Thymus (tissue), 11 donors: ENCODE measurements at regions not wholly inside any gene's neighbourhood (a gene's known extent, or its start where the extent isn't known, plus 50 kb on each side); places are given as distances from the start of the nearest gene placed in this dataset.

Source experiments
- DNase-seq, 9 donors: peaks; one replicate each; pipeline ENCODE4 v3.0.0-alpha.2; 2013; ENCODE audit warnings: low spot score in 9 of 9, low read depth in 6 of 9, missing footprints in 1 of 9
- H3K27ac ChIP-seq, 2 donors: one replicate each; pipeline ENCODE4 v1.5.1; 2013; ENCODE audit warnings: control low read depth in 1 of 2, low read depth in 1 of 2, low read length in 1 of 2, mild to moderate bottlenecking in 1 of 2, moderate library complexity in 1 of 2
- H3K27me3 ChIP-seq, 2 donors: one replicate each; pipeline ENCODE4 v1.5.1; 2013; ENCODE audit warnings: low read length in 1 of 2; ENCODE audit not compliant: control insufficient read depth in 2 of 2, insufficient read depth in 1 of 2
- H3K36me3 ChIP-seq, 2 donors: one replicate each; pipeline ENCODE4 v1.5.1; 2013; ENCODE audit warnings: low read length in 1 of 2, mild to moderate bottlenecking in 1 of 2, moderate library complexity in 1 of 2; ENCODE audit not compliant: control insufficient read depth in 2 of 2, insufficient read depth in 2 of 2
- H3K4me1 ChIP-seq, 2 donors: one replicate each; pipeline ENCODE4 v1.5.1; 2013; ENCODE audit warnings: low read length in 2 of 2; ENCODE audit not compliant: control insufficient read depth in 2 of 2, insufficient read depth in 2 of 2
- H3K4me3 ChIP-seq, 2 donors: one replicate each; pipeline ENCODE4 v1.5.1; 2013; ENCODE audit warnings: low read length in 2 of 2, control low read depth in 1 of 2, mild to moderate bottlenecking in 1 of 2
- H3K9me3 ChIP-seq, 2 donors: one replicate each; pipeline ENCODE4 v1.5.1; 2013; ENCODE audit warnings: low read length in 1 of 2, mild to moderate bottlenecking in 1 of 2; ENCODE audit not compliant: control insufficient read depth in 2 of 2, insufficient read depth in 1 of 2
- WGBS: extraction: QIAGEN DNeasy Blood & Tissue Kit; methylation state at CpG from one replicate; pipeline ENCODE4 v1.1.7; 2013; 5-methylcytosine and 5-hydroxymethylcytosine counted together
- donor health status: healthy.

- no peaks in the 10 kb centered on the region for H3K27me3 ChIP-seq
- no peak for DNase-seq
- no peak overlapping the region for H3K27ac ChIP-seq
- no peaks in the 10 kb centered on the region for H3K9me3 ChIP-seq
- 87% methylated on average over 2 of the region's 2 CpGs for WGBS
- H3K4me3 ChIP-seq: no peak overlapping the region
- no peaks in the 10 kb centered on the region for H3K4me1 ChIP-seq
- H3K36me3 ChIP-seq: no peaks in the 10 kb centered on the region
These were observed 612.0 kb upstream of the KIRREL3 start for GRCh38 chr11:127612607-127613006.

- DNase-seq: no peak
- no peaks in the 10 kb centered on the region for H3K27me3 ChIP-seq
- 96% methylated on average over 4 of the region's 4 CpGs for WGBS
- no peaks in the 10 kb centered on the region for H3K4me1 ChIP-seq
- no peaks in the 10 kb centered on the region for H3K9me3 ChIP-seq
- no peak overlapping the region for H3K4me3 ChIP-seq
- no peaks in the 10 kb centered on the region for H3K36me3 ChIP-seq
- no peak overlapping the region for H3K27ac ChIP-seq
These were observed 608.6 kb upstream of the KIRREL3 start for GRCh38 chr11:127609025-127609773.

GRCh38 chr11:127607487-127608085, 607.0 kb upstream of the KIRREL3 start:
- no peak for DNase-seq
- Histone ChIP-seq H3K9me3 (no peaks in the 10 kb centered on the region), H3K4me3 (no peak overlapping the region), H3K36me3 (no peaks in the 10 kb centered on the region), H3K27me3 (no peaks in the 10 kb centered on the region), H3K4me1 (no peaks in the 10 kb centered on the region), H3K27ac (no peak overlapping the region)
- WGBS: 95% methylated on average over 9 of the region's 9 CpGs

GRCh38 chr11:127601578-127601977, 601.0 kb upstream of the KIRREL3 start:
- no peak for DNase-seq
- no peak overlapping the region for H3K4me3 ChIP-seq
- no peaks in the 10 kb centered on the region for H3K27me3 ChIP-seq
- no peaks in the 10 kb centered on the region for H3K4me1 ChIP-seq
- no peaks in the 10 kb centered on the region for H3K9me3 ChIP-seq
- WGBS: 92% methylated on average over 3 of the region's 3 CpGs
- no peaks in the 10 kb centered on the region for H3K36me3 ChIP-seq
- no peak overlapping the region for H3K27ac ChIP-seq

GRCh38 chr11:127600674-127601073, 600.1 kb upstream of the KIRREL3 start:
- DNase-seq: no peak
- Histone ChIP-seq H3K4me3 (no peak overlapping the region), H3K4me1 (no peaks in the 10 kb centered on the region), H3K27ac (no peak overlapping the region), H3K9me3 (no peaks in the 10 kb centered on the region), H3K36me3 (no peaks in the 10 kb centered on the region), H3K27me3 (no peaks in the 10 kb centered on the region)
- WGBS: 65% methylated on average over 2 of the region's 2 CpGs

GRCh38 chr11:127598476-127598875, 597.9 kb upstream of the KIRREL3 start:
- no peak for DNase-seq
- Histone ChIP-seq H3K4me1 (no peaks in the 10 kb centered on the region), H3K4me3 (no peak overlapping the region), H3K36me3 (no peaks in the 10 kb centered on the region), H3K27ac (no peak overlapping the region), H3K9me3 (no peaks in the 10 kb centered on the region), H3K27me3 (no peaks in the 10 kb centered on the region)
- WGBS: 92% methylated on average over 3 of the region's 3 CpGs

GRCh38 chr11:127596433-127596832, 595.9 kb upstream of the KIRREL3 start:
- Histone ChIP-seq H3K27me3 (no peaks in the 10 kb centered on the region), H3K36me3 (no peaks in the 10 kb centered on the region), H3K27ac (no peak overlapping the region), H3K4me1 (no peaks in the 10 kb centered on the region), H3K4me3 (no peak overlapping the region), H3K9me3 (no peaks in the 10 kb centered on the region)
- WGBS: 93% methylated on average over 3 of the region's 3 CpGs
- DNase-seq: no peak

- H3K4me1 ChIP-seq: no peaks in the 10 kb centered on the region
- no peak for DNase-seq
- 87% methylated on average over 1 of the region's 1 CpG for WGBS
- H3K27me3 ChIP-seq: no peaks in the 10 kb centered on the region
- H3K36me3 ChIP-seq: no peaks in the 10 kb centered on the region
- no peak overlapping the region for H3K4me3 ChIP-seq
- no peaks in the 10 kb centered on the region for H3K9me3 ChIP-seq
- H3K27ac ChIP-seq: no peak overlapping the region
These were observed 591.8 kb upstream of the KIRREL3 start for GRCh38 chr11:127592371-127592770.

GRCh38 chr11:127590314-127590713, 589.7 kb upstream of the KIRREL3 start:
- Histone ChIP-seq H3K9me3 (no peaks in the 10 kb centered on the region), H3K27me3 (no peaks in the 10 kb centered on the region), H3K27ac (no peak overlapping the region), H3K4me1 (no peaks in the 10 kb centered on the region), H3K4me3 (no peak overlapping the region), H3K36me3 (no peaks in the 10 kb centered on the region)
- WGBS: 94% methylated on average over 1 of the region's 1 CpG
- no peak for DNase-seq
